ENCODE measurements at regions not wholly inside any gene's neighbourhood (a gene's known extent, or its start where the extent isn't known, plus 50 kb on each side); places are given as distances from the start of the nearest gene placed in this dataset.

DNA sequence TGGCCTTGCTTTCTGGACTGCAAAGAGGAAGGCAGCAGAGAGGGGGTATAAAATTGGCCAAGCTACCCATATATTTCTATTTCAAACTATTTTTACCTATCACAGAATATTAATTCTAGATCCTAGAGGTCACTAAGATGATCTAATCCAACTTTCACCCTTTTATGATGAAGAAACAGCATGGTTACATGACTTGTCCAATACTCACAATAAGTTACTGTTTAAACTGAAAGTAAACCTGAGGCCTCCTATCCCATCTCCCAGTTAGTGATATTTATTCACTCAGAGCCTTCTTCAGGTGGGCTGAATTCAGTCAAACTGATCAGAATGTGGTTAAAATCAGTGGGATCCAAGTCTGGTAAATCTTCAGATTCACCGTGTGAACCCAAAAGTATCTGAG lies 1345.1 kb downstream of the XPNPEP1 start:
- no peak for DNase-seq (ENCODE audit: extremely low spot score, unreplicated experiment)
- H3K27ac Mint-ChIP-seq: no peak overlapping the region
- H3K4me3 Mint-ChIP-seq: no peak overlapping the region

DNA sequence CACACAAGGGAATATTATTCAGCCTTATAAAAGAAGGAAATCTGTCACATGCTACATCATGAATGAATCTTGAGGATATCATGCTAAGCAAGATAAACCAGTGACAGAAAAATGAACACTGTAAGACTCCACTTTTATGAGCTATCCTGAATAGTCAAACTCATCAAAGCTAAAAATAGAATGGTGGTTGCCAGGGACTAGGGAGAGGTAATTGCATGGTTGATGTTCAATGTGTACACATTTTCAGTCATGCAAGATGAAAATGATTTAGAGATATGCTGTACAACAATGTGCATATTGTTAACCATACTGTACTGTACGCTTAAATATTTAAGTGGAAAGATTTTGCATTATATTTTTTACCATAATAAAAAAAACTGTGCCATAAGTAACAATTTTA lies 1349.1 kb downstream of the XPNPEP1 start:
- no peak for DNase-seq (ENCODE audit: extremely low spot score, unreplicated experiment)
- H3K27me3 Mint-ChIP-seq: no peaks in the 10 kb centered on the region
- no peak overlapping the region for H3K27ac Mint-ChIP-seq
- H3K9me3 Mint-ChIP-seq: no peaks in the 10 kb centered on the region
- no peak overlapping the region for H3K4me3 Mint-ChIP-seq
- no peaks in the 10 kb centered on the region for H3K36me3 Mint-ChIP-seq
- TF ChIP-seq, protein P1, sequence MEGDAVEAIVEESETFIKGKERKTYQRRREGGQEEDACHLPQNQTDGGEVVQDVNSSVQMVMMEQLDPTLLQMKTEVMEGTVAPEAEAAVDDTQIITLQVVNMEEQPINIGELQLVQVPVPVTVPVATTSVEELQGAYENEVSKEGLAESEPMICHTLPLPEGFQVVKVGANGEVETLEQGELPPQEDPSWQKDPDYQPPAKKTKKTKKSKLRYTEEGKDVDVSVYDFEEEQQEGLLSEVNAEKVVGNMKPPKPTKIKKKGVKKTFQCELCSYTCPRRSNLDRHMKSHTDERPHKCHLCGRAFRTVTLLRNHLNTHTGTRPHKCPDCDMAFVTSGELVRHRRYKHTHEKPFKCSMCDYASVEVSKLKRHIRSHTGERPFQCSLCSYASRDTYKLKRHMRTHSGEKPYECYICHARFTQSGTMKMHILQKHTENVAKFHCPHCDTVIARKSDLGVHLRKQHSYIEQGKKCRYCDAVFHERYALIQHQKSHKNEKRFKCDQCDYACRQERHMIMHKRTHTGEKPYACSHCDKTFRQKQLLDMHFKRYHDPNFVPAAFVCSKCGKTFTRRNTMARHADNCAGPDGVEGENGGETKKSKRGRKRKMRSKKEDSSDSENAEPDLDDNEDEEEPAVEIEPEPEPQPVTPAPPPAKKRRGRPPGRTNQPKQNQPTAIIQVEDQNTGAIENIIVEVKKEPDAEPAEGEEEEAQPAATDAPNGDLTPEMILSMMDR (conservative IDR thresholded peaks at IDR 0.05): no peak
- no peaks in the 10 kb centered on the region for H3K4me1 Mint-ChIP-seq (ENCODE audit: unreplicated experiment)

More for the DNA sequence above, 1345.1 kb downstream of the XPNPEP1 start:
- peaks cover 6% of the 10 kb centered on the region for H3K4me1 Mint-ChIP-seq (ENCODE audit: unreplicated experiment)
- TF ChIP-seq, protein P1 (conservative IDR thresholded peaks at IDR 0.05): no peak
- H3K36me3 Mint-ChIP-seq: no peaks in the 10 kb centered on the region
- peaks cover 4% of the 10 kb centered on the region for H3K27me3 Mint-ChIP-seq
- H3K9me3 Mint-ChIP-seq: no peaks in the 10 kb centered on the region

- H3K36me3 Mint-ChIP-seq: no peaks in the 10 kb centered on the region
- no peaks in the 10 kb centered on the region for H3K4me1 Mint-ChIP-seq (ENCODE audit: unreplicated experiment)
- no peak for DNase-seq (ENCODE audit: extremely low spot score, unreplicated experiment)
- no peak overlapping the region for H3K4me3 Mint-ChIP-seq
- H3K27ac Mint-ChIP-seq: no peak overlapping the region
- no peaks in the 10 kb centered on the region for H3K9me3 Mint-ChIP-seq
- H3K27me3 Mint-ChIP-seq: no peaks in the 10 kb centered on the region
- TF ChIP-seq, protein P1 (conservative IDR thresholded peaks at IDR 0.05): no peak
Observed at GRCh38 chr10:108568824-108569223, 1354.5 kb downstream of the XPNPEP1 start.

DNA sequence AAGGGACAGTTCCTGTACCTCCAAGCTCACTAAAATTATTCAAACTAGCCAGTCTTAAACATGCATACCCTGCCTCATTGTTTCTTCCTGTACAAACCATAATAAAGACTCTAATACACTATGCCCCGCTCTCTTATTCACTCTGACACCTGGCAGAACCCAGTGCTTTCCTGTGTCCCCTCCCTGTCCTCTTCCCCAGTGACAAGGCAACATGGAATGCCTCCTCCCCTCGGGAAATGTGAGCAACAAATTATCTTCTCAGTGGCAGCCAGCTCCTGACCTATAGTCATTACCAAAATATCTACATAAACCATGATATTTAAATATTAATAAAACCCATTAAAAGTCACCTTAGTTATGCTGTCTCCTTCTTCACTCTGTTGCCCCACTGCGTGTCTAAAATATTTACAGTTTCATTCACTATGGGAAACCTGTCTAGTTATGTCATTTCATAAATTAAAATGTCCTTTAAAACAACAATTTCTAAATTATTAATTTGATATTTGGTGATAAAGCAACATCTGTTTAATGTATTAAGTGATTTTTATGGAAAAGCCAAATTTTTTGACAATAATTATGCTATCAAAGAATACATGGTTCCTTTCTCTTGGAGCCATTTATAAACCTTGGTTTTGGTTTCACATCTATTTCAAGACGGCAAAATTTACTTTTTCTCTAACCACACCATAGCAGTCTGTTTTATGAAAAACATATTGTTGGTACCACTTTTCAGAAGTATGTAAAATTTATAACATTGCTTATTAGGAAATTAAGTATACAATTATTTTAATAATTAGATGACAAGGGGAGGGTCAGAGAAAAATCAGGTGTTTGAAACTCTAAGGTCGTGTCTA lies 1355.2 kb downstream of the XPNPEP1 start:
- TF ChIP-seq, protein P1 (conservative IDR thresholded peaks at IDR 0.05): no peak
- no peak overlapping the region for H3K4me3 Mint-ChIP-seq
- no peaks in the 10 kb centered on the region for H3K9me3 Mint-ChIP-seq
- H3K4me1 Mint-ChIP-seq (ENCODE audit: unreplicated experiment): no peaks in the 10 kb centered on the region
- H3K27me3 Mint-ChIP-seq: no peaks in the 10 kb centered on the region
- DNase-seq (ENCODE audit: extremely low spot score, unreplicated experiment): no peak
- no peaks in the 10 kb centered on the region for H3K36me3 Mint-ChIP-seq
- no peak overlapping the region for H3K27ac Mint-ChIP-seq

DNA sequence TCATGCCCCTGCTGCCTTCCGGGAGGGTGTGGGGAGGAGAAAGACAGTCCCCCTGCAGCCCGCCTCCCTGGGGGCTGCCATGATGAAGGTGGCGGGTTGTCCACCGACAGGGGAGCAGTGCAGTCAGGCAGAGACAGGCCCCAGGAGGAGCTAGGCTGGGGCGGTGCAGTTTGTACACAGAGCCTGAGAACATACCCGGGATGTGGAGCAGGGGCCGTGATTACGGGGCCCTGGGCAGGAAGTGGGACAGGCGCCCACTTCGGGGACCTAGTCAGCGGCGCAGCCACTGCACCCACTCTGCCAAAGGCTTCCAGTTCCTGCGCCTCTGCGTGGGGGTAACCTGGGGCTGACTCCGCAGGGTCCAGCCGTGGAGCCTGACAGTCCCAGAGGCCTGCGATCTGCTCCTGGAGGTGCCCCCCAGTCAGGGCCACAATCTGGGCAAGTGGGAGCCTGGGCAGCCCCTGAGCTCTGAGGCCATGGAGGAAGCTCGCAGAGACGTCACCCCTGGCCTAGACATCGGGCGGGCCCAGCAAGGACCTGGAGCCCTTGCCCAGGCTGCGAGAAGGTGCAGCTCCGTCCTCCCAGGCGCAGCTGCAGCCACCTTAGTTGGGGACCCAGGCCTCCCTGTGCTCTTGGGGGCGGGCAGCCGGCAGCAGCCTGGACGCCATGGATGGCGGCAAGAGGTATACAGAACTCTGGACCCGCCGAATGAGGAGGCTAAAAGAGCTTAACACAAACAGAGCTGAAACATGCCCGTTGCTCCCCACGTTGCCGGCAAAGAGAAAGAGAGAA lies 1356.8 kb downstream of the XPNPEP1 start:
- Mint-ChIP-seq H3K36me3 (no peaks in the 10 kb centered on the region), H3K27me3 (no peaks in the 10 kb centered on the region), H3K27ac (no peak overlapping the region), H3K9me3 (no peaks in the 10 kb centered on the region), H3K4me1 (ENCODE audit: unreplicated experiment) (no peaks in the 10 kb centered on the region), H3K4me3 (no peak overlapping the region)
- TF ChIP-seq, protein P1 (conservative IDR thresholded peaks at IDR 0.05): no peak
- no peak for DNase-seq (ENCODE audit: extremely low spot score, unreplicated experiment)

All from type B pancreatic cell (in vitro differentiated cells).